ENCODE measurements at regions not wholly inside any gene's neighbourhood (a gene's known extent, or its start where the extent isn't known, plus 50 kb on each side); places are given as distances from the start of the nearest gene placed in this dataset.

DNA sequence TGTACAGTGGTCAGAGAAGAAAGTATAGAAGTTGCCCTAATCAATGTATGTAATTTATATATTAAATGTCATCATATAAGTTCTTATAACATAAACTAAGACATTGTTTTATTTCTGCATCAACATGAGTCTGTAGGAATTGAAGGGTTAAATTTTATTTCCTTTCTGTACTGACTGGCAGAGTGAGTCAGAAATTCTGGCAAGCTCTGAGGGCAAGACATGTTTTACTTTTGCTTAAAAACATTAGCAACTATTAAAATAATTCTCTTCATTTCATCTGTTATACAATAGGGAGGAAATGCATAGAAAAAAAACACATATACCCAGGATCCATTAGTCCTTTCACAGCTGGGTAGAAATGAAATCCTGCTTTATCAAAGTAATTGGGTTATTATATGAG lies 171.4 kb upstream of the ALCAM start:
- DNase-seq = no peak

DNA sequence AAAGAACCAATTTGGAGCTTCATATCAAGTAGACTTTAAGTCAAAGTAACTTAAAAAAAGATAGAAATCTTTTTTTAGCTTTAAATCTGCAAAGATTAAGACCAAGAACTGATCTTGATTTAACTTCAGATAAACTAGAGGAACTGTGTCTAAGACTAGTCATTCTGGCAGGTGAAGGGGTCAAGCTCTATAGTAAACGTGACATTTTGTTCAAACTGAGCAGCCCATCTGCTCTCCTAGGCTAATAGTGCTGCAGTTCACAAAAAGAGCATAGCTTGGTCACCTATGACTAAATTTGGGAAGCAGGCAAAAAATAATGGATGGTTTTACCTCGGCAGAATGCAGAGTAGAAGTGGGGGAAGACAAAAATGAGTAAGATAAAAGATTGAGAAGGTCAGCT lies 168.8 kb upstream of the ALCAM start:
- no peak for DNase-seq

DNA sequence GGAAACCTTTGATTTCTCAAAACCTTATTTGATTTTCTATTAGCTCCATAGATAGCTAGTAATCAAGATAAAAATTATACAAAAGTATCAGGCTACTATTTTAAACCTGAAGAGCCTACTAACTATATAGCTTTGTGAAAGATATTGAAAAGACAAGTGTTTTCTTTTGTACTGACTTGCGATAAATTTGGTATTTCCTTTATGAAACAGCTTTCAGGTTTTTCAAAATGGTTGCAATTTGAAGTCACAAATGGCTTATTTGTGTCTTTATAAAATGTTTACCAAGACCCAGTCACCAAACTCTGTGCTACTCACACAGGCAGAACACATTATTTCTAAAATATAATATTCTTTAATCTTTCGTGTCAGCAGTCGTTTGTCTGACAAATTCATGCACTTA lies 167.5 kb upstream of the ALCAM start:
- no peak for DNase-seq

DNA sequence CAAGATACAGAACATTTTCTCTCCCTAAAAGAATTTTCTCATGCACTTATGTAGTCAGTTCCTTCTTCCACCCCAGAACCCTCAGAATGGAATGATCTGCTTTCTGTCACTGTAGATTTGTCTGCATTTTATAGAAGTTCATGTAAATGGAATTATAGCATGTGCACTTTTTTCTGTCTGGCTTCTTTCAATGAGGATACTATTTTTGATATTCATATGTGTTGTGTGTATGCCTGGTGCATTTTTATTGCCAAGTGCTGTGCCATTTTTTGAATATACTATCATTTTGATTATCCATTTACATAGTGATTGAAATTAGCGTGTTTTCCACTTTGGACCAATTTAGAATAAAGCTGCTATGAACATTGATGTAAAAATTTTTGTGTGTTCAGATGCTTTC lies 156.6 kb upstream of the ALCAM start:
- no peak for DNase-seq

DNA sequence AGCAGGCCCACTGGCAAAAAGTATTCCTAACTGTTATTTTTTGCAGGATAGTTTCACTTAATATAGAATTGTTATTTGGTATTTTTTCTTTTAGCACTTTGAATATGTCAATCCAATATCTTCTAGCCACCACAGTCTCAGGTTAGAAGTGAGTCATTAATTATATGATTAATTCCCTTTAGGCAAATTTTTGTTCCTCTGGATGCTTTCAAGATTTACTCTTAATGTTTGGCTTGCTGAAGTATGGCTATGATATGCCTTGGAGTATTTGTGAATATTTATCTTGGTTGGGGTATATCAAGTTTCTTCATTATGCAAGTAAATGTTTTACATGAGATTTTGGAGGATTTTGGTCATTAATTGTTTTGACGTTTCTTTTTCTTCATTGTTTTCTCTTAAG lies 152.1 kb upstream of the ALCAM start:
- DNase-seq = no peak

DNA sequence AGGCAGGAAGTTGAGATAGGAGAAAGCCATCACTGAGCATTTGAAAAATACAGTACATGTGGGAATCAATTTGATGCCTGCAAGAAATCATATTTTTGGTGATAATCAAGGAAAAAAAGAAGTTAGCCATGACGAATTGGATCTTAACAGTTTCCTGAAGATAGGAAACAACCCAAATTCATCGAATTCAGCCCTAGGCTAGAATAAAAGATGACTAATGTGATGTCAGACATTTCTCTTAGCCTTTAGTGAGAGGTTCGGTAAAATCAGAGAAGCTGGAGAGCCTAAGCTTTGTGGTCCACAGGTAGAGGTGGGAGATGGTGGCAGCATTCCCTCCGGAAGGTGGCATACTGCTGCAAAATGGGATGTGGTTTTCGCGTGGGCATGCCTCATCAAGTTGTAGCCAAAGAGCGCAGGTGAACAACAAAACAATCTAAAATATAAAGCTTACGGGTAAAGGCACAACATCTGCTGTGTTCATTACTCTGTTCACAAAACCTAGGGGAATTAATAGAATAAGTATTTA lies 144.1 kb upstream of the ALCAM start:
- DNase-seq = no peak

DNA sequence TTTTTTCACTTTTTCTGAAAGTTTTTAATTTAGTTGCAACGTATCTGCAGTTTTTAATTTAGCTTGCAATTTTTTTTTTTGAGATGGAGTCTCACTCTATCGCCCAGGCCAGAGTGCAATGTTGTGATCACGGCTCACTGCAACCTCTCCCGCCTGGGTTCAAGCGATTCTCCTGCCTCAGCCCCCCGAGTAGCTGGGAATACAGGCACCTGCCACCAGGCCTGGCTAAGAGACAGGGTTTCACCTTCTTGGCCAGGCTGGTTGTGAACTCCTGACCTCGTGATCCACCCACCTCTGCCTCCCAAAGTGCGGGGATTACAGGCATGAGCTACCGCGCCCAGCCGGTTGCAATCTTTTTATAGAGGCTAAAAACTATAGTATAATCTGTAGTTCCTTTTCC lies 142.9 kb upstream of the ALCAM start:
- DNase-seq = no peak

DNA sequence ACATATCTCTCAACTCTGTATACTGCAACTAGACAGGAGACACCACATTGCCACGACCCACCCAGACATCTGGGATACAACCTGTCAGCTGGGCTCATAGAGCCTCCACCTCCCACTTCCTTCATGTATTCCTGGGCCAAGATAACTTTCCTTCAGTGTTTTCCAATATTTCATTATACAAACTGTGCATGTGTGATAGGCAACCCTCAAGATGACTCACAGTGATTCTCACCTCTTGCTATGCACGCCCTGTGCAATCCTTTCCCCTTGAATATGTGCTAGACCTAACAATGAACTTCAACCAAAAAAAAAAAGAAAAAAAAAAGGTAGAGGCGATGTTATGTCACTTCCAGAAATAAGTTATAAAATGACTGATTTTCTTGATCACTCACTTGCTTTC lies 138.0 kb upstream of the ALCAM start:
- no peak for DNase-seq

DNA sequence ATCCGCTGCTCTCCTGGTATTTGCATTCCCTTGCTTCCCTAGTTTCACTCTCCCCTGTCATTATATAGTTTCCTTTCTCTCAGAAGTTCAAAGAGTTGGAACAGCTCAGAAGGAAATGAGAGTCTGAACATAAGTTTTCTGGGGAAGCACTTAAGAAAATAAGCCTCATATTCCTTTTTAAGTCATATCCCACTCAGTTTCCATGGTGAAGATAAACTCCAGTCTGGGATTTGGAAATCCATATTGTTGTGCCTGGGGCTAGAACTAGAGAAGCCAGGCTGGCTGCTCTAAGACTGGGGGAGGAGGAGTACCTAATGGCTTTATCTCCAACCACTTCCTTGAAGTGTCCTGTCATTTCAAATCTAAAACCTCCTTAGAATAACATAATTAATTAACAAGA lies 134.2 kb upstream of the ALCAM start:
- DNase-seq = no peak

DNA sequence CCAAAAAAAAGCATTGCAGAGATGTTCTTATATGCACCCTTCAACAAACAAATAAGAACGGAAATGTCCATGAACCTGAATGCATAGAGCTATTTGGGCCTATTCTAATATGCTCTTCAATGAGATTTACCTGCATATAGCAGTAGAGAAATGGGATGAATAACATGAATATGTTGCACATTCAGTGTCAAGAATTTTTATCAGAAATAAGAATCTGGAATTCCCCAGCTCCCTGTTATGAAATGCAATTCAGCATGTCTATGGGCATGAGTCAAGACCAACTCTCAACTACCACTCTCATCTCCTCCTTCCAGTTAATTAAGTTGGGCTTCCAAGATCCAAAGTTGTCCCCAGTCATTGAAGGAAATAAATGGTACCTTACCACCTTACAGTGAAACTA lies 133.7 kb upstream of the ALCAM start:
- DNase-seq = no peak

DNA sequence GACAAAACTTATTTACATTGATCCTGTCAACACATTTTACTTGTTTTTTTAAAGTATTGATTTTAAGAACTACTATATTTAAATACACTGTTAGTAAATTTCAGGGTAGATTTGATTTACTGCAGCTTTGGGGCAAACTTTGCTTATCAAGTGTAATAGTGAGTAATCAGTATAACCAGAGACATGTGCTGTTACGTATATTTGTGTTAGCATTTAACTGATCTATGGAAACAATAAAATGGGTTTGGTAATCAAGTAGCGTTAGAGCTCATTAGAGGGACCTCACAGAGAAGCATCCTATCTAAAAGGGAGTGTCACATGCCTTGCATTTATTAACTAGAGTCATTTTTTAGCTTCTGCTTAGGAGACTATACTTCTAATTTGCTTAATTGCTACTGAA lies 131.5 kb upstream of the ALCAM start:
- DNase-seq = no peak

DNA sequence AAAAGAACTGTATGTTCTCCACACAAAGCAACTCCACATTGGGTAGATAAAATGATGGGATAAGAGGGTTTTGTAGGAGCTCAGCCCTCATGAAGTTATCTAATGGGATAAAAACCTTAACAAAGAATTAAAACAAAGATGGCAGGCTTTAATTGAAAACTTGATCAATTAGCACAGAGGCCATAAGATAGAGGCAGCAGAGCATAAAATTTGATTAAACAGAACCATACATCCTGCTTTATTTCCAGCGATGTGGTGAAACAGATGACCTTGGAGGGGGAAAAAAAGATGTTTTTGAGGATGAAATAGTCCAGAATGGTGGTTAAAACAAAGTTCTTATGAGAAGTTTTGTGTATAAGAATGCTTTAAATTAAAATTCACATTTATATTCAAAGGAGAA lies 130.9 kb upstream of the ALCAM start:
- no peak for DNase-seq

DNA sequence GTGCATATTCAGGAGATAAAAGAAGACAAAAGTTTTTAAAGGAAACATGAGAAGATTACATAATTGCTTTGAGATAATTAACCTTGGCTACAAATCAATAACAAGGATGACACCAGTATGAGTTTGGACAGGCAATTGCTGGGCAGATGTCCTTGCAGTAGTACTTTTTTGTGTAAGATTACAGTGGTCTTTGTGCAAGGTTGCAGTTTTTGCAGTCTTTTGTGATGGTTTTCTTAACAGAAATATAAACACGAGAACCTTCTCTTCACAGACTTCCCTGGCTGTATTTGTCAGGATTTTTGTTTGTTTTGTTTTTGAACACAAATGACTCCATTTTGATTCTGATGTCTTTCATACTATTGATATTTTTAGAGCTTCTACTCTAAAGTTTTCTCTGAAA lies 128.3 kb upstream of the ALCAM start:
- DNase-seq = no peak

DNA sequence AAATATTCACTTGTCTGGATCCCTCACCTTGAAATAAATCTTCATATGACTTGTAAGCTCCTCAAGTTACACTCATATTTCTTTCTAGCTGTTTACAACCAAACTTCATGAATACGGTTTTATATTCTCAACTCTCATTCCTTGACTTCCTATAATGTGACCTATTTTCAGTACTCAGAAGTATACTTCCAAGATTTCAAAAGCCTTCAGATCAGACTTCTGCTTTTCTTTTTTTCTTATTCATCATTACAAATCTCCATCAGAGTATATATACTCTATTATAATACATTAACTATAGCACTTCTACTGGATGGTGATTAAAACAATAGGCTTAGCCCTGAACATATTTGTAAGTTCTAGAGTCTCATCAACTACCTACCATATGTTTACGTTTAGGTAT lies 123.6 kb upstream of the ALCAM start:
- DNase-seq = no peak

DNA sequence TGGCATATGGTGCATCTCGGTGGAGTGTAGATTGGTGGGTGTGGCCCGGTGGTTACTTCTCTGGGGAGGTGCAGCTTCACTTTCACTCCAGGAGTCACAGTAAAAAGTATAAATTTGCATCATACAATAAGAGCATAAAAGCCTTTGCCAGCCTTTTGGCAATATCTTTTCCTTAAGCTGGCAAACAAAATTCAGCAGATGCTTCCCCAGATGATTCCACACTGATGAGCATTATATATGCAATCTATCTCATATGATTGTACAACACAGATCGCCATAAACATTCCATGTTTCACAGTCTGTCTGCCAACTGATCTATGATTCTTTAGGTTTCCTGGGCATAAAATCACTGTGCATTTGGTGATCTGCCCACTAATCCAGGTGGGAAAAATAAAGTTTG lies 120.2 kb upstream of the ALCAM start:
- DNase-seq = no peak

DNA sequence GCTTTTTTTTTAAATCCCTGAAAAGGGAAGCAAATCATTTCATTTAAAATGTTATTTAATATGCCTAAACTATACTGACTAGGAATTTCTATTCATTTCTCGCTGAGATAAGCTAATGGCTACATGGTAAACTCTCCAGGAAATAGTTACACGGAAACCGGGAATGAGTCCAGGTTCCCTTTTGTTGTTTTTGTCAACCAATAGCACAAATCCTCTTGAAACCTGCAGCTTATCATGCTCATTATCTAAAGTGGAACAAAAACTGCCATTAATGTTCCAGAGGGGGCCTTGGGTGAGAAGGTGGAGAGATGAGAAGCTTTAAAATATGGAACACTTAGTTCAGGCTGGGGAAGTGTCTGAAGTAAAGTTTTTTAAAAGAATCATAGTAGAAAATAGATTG lies 113.5 kb upstream of the ALCAM start:
- no peak for DNase-seq

DNA sequence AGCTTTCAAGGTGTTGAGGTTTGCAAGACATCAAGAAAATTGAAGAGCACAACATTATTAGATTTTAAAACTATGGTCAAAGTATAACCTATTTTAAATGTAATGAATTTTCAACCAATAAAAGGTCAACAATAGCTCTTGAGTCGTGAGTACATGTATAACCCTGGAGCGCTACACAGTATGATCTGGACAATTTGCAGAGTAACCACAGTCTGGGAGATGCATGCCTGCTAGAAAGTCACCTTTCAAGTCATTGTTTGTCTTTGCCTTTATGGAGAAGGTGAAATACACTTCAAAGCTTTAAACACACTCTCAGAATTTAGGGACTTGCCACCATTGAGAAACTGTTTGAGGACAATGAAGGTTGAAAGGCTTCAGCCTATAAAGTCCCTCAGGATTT lies 112.6 kb upstream of the ALCAM start:
- no peak for DNase-seq

DNA sequence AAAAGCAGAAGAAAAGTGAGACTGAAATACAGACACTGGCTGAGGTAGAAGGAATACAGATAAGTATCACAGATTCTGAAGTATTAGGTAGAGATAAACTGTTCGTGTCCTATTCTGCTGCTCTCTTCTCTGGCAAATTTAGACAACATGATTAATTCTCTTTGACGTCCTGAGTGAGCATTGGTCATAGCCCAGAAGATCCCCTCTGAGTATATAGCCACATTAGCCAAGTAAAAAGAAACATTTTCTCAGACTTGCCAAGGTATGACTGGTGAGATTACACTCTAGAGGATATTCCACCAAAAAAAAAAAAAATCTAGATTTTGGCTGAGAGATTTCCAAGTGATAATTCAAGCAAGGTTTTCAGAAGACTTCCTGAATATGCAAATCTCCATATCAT lies 111.4 kb upstream of the ALCAM start:
- no peak for DNase-seq

DNA sequence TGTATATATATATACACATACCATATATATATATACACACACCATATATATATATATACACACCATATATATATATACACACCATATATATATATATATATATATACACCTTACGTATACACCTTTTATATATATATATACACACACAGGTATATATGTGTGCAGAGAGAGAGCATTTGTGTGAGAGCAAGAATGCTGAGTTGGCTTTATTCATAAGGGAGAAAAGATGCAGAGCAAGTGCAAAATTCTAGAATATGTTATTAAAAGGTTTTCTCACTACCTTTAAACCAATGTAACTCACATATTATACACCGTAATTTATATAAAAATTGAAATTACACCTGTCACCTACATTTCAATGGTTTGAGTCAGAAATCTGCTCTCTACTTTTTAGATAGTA lies 107.2 kb upstream of the ALCAM start:
- no peak for DNase-seq

DNA sequence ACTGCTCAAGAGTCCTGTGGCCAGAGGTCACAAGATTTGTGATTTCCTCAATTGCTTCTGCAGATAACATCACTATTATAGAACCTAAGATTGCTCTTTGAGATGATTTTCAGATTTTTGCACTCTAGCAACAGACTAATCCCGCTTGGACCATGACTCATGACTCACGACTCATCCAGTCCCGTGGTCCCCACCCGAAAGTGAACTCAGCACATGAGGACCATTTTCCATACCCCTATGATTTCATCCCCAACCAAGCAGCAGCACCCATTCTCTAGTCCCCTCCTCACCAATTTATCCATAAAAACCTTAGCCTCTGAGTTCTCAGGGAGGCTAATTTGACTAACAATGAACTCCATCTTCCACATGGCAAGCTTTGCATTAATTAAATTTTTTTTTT lies 106.3 kb upstream of the ALCAM start:
- DNase-seq = no peak

DNA sequence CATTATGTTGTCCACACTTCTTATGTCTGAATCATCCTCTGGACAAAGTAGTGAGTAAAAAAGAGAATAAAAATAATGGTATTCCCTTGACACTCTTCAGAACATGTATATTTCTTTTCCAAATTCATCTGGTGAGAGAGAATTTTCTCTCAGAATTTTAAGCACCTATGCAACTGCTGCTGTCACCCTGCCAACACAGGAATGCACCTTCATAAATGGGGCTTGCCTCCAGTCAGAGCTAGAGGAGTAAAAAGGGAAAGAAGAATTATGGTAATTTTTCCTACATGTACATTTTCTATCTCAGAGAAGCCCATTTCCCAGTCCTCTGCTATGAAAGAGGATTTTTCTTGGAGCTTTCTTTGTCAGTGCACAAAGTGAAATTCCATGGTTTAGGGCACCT lies 92.2 kb upstream of the ALCAM start:
- DNase-seq = no peak

DNA sequence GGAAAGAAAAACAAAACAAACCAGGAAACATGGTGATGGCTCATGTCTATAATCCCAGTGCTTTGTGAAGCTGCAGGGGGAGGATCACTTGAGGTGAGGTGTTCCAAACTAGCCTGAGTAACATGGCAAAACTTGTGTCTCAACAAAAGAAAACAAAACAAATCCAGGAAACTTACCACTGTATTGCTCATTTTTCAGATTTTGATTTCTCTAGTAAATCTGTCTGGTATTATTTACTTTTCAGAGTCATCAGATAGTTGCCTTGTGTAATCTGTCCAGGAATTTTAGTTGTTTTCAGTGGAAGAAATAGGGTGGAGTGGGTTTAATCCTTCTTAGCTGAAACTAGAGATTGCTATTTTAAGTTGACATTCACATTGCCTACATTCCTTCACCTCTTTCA lies 91.8 kb upstream of the ALCAM start:
- no peak for DNase-seq

DNA sequence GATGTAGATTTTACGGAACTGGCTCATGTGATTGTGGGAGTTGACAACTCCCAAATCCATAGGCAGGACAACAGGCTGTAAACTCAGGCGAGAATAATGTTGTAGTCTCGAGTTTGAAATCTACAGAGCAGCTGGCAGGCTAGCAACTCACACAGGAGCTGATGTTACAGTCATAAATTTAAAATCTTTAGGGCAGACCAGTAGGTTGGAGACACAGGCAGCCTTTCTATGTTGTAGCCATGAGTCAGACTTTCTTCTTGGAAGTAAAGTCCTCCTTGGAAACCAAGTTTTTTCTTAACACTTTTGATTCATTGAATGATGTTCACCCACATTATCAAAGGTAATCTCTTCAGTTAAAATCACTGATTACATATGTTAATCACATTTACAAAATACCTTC lies 89.1 kb upstream of the ALCAM start:
- DNase-seq = no peak

DNA sequence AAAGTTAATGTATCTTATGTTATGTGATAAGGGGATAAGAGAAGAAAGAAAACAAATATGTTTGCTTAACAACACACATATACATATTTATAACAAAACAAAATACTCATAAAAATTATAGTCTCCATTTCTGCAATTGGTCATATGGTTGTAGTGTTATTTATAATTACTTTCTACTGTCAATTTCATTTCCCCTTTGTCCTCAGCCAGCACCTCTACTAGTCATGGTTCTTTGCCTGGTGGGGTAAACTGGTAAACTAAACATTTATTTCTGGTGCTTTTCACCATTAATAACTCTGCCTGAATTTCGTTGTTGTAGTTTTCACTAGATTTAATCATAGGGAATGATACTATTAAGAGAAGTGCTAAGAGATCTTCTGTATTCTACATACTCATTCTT lies 88.0 kb upstream of the ALCAM start:
- no peak for DNase-seq

DNA sequence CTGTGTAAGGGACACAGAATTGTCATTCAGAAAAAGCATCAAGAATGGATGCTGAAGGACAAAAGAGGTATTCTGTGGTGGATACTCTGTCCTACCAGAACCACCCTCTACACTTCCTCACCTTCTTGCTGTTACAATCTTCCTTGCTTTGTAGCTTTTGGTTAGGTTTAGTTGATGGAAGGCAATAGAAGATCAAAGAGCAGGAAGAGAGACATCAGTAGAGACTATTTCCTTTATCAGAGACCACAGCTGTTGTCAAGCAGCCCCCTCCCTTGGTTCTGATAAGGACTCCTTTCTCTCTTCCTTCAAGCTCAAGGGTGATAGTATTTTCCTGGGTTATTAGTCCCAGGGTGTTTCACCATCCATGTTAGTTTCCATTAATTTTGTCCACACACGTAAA lies 84.7 kb upstream of the ALCAM start:
- DNase-seq = no peak

DNA sequence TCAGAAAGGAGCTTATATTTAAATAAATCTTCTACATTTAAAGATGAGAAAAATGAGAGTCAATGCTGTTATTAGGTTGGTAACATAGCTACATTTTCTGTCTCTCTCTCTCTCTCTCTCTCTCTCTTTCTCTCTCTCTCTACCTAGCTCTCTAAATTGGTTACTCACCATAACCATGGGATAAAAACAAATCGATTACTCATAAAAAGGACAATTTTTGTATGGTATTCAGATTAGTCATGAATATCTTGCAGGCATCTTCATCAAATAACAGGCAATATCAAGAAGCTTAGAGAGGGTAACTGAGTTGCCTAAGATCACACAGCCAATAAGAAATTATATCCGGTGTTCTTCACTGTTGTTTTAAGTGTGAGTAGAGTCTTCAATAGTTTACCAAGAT lies 81.8 kb upstream of the ALCAM start:
- DNase-seq = no peak
